AG08396 (cell line): ENCODE measurements at regions not wholly inside any gene's neighbourhood (a gene's known extent, or its start where the extent isn't known, plus 50 kb on each side); places are given as distances from the start of the nearest gene placed in this dataset.

Source experiments
- DNase-seq: peaks from one replicate; pipeline ENCODE4 v3.0.0; 2012; ENCODE audit warnings: low spot score, mixed read lengths

GRCh38 chr1:29586991-29587745 lies 350.8 kb downstream of the PTPRU start:
- peak; percentile 42 for DNase-seq

DNA sequence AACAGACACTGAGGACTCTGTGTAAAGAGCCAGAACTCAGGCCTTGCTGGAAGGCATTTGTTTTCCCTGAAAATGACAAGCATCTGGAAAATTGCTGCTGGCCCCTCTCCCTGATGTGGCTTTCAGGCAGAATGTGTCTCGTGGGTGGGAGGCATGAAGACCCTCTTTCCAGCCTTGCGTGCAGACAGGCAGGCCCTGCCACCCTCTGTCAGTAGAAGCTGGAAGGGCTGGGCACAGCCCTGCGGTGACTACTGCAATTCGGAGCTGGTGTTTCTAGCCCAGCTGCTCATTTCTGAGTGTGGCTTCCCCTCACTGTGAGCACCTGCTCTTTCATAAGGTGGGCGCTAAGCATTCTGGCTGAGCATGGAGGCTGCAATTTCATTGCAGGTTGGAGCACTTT lies 349.9 kb downstream of the PTPRU start:
- DNase-seq = no peak

- no peak for DNase-seq
Measured at GRCh38 chr1:29585656-29586055, 349.3 kb downstream of the PTPRU start.

DNA sequence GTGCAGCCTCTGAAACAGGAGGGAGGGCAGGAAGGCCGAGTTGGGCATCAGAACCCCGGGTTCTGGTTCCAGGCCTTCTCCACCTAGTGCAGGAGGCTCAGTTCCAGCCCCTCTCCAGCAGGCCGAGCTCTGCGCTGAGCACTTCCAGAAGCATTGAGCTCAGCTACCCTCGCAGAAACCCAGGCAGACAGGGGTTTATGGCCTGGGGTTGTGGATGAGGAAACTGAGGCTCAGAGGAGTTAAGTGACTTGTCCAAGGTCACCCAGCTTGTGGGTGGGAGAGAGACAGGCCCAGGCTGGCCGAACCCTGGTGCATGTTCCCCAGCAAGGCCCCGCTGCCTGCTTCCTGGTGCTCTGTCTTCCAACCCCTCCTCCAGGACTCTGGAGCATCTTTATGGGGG lies 348.9 kb downstream of the PTPRU start:
- no peak for DNase-seq

- no peak for DNase-seq
Measured at GRCh38 chr1:29584776-29585175, 348.5 kb downstream of the PTPRU start.

- DNase-seq = no peak
Measured at GRCh38 chr1:29584362-29584761, 348.0 kb downstream of the PTPRU start.

GRCh38 chr1:29583727-29584126 lies 347.4 kb downstream of the PTPRU start:
- DNase-seq = no peak

GRCh38 chr1:29581256-29581655 lies 344.9 kb downstream of the PTPRU start:
- DNase-seq = no peak

- peak; percentile 77 for DNase-seq
Measured at GRCh38 chr1:29579821-29580425, 343.6 kb downstream of the PTPRU start.

DNA sequence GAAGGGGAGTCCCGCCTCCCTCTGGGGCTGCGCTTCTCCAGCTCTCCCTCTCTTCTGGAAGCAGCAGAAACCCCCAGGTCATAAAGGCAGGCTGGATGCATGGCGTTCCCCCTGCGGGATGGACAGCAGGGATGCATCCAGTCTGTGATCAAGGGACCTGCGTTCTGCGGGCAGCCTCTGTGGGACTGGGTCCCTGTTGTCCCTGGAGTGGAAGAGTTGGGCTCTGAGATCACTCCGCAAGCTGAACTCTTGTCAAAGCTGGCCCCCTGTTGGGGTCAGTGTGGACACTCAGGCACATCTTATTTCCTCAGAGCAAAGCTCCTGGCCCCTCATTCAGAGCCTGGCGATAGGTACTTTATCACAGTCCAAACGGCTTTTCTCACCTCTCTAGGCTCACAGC lies 341.2 kb downstream of the PTPRU start:
- no peak for DNase-seq

- DNase-seq = no peak
Measured at GRCh38 chr1:29576510-29576909, 340.2 kb downstream of the PTPRU start.

- DNase-seq = no peak
Measured at GRCh38 chr1:29575826-29576225, 339.5 kb downstream of the PTPRU start.

- no peak for DNase-seq
Measured at GRCh38 chr1:29575277-29575676, 339.0 kb downstream of the PTPRU start.

DNA sequence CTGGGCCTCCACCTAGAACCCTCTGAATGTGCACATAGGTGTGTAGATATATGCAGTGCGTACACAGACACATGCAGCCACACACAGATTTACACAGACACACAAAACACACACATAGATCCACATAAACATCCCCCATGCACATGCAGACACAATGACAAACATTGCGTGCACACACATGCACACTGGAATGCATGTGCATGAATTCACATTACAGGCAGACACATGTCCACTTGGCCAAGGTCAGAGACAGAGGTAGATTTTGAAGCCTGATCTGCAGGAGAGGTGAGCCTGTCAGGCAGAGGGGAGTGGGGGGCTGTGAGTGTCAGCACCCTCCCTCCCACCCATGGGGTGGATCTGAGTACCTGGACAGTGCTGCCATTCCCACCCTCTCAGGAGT lies 338.5 kb downstream of the PTPRU start:
- no peak for DNase-seq

DNA sequence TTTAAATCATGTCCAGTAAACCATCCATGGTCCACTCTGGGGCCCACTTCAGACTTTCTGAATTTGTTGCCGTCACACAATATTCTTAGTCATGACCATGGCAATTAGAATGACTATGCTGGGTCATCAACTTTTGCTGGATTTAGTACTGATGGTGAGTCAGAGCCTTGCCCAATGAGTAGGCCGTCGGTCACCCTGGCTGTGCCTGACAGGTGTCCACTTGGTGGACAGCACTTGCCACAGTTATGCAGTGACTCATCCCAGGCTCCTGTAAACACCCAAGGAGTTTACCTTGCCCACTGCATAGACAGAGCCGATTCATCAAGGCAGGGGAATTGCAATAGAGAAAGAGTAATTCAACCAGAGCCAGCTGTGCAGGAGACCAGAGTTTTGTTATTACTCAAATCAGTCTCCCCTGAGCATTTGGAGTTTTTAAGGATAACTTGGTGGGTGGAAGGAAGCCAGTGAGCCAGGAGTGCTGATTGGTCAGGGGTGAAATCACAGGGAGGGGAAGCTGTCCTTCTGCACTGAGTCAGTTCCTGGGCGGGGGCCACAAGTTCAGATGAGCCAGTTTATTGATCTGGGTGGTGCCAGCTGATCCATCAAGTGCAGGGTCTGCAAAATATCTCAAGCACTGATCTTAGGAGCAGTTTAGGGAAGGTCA lies 333.8 kb downstream of the PTPRU start:
- DNase-seq = peak; percentile 89

- DNase-seq = no peak
Measured at GRCh38 chr1:29567257-29567656, 330.9 kb downstream of the PTPRU start.

- DNase-seq = no peak
Measured at GRCh38 chr1:29565490-29565889, 329.2 kb downstream of the PTPRU start.

GRCh38 chr1:29563571-29563970 lies 327.2 kb downstream of the PTPRU start:
- DNase-seq = no peak

DNA sequence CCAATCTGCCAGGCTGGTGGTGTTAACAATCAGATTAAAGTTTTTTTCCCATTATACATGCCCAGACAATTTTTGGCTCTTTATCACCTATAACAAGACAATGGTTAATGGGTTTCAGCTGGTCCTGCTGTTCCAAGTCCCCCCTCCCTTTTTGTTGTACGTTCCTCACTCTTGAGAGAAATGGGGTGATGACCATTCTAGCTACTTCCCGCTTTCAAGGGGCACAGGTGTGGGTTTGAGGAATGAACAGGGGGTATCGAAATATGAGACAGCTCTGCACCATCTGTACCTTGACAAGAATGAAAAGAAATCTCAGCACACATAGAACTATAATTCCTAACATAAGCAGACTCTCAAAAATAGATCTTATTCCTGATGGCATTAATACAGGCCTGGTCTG lies 326.8 kb downstream of the PTPRU start:
- no peak for DNase-seq

DNA sequence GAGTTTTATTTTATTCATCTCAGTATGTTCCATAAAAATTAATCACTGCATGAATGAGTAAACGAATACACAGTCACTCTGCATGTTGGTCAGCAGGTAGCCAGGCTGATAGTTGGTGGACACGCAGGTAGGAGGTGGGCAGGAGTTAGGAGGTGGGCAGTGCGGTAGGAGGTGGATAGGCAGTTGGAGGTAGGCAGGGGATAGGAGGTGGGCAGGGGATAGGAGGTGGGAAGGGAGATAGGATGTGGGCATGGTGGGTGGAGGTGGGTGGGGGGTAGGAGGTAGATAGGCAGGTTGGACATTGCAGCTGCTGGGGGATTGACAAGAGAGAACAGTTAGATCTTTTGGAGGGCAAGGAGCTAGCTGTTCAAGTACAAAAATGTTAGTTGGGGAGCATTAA lies 322.7 kb downstream of the PTPRU start:
- DNase-seq = no peak

GRCh38 chr1:29557701-29558600 lies 321.6 kb downstream of the PTPRU start:
- no peak for DNase-seq

DNA sequence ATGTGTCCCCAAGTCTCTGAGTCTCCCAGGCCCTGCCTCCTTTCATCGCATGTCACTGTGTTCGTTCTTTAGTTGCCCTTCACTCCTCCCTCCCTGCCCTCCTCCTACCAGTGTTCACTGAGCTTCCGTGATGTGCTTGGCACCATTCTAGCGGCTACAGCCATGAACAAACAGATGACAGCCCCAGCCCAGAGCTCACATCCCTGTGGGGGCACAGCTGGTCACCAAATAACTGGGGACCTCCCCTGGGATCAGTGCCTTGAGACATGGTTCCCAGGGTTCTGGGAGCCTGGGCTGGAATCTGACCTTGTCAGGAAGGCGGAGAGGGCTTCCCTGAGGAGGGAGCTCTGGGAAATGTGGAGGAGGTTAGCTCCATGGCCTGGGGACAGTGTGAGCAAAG lies 320.7 kb downstream of the PTPRU start:
- no peak for DNase-seq
